Naive thymus-derived CD4-positive, alpha-beta T cell (primary cell): ENCODE measurements at regions not wholly inside any gene's neighbourhood (a gene's known extent, or its start where the extent isn't known, plus 50 kb on each side); places are given as distances from the start of the nearest gene placed in this dataset.

Experiments
- ATAC-seq: fragments of 150-1000 bp; cut with Tn5 transposase; 2 replicates; pipeline ENCODE4 v1.10.0; 2021; ENCODE audit warnings: mild to moderate bottlenecking, moderate library complexity
- CTCF ChIA-PET: fragments of 350-600 bp; sonication (Branson Sonifier 250); formaldehyde crosslinking; loops from one replicate; lab custom pipeline; 2021; ENCODE audit warnings: antibody characterized with exemption; lab: Charles Lee
- POLR2A ChIA-PET: fragments of 350-600 bp; sonication (Branson Sonifier 250); formaldehyde crosslinking; loops from one replicate; lab custom pipeline; 2021; ENCODE audit warnings: antibody characterized with exemption, inconsistent platforms; lab: Charles Lee
- DNase-seq, 9 donors: peaks; one replicate each; pipeline versions ENCODE4 v3.0.0 to v3.0.0-alpha.2; 2020 to 2022; ENCODE audit warnings: mixed read lengths in 1 of 9
- H3K27ac ChIP-seq: one replicate; pipeline ENCODE4 v1.7.0; 2013; ENCODE audit warnings: mild to moderate bottlenecking, low read depth, low read length, moderate library complexity
- H3K27me3 ChIP-seq, 2 donors: one replicate each; pipeline ENCODE4 v1.7.0; 2013; ENCODE audit warnings: low read length in 2 of 2, mild to moderate bottlenecking in 2 of 2, moderate library complexity in 2 of 2; ENCODE audit not compliant: control insufficient read depth in 2 of 2, insufficient read depth in 2 of 2
- H3K36me3 ChIP-seq, 3 experiments: 1 replicate in 2 of 3; 2 replicates in 1 of 3; pipeline ENCODE4 v1.7.0; 2013; ENCODE audit warnings: low read length in 3 of 3, mild to moderate bottlenecking in 3 of 3, moderate library complexity in 1 of 3; ENCODE audit not compliant: insufficient read depth in 3 of 3, control insufficient read depth in 2 of 3
- H3K4me1 ChIP-seq, 2 donors: one replicate each; pipeline ENCODE4 v1.7.0; 2013; ENCODE audit warnings: low read length in 2 of 2, mild to moderate bottlenecking in 2 of 2, moderate library complexity in 1 of 2; ENCODE audit not compliant: control insufficient read depth in 2 of 2, insufficient read depth in 2 of 2
- H3K4me3 ChIP-seq: 2 replicates; pipeline ENCODE4 v1.7.0; 2013; ENCODE audit warnings: mild to moderate bottlenecking, low read length
- H3K9me3 ChIP-seq, 3 experiments: 1 replicate in 2 of 3; 2 replicates in 1 of 3; pipeline ENCODE4 v1.7.0; 2013; ENCODE audit warnings: low read length in 3 of 3; ENCODE audit not compliant: control insufficient read depth in 2 of 3
- H3K27ac Mint-ChIP-seq, 9 donors: one replicate each; pipeline ENCODE4 v1.8.0; 2020 to 2022; ENCODE audit warnings: mixed read lengths in 9 of 9, mild to moderate bottlenecking in 8 of 9, moderate library complexity in 5 of 9, inconsistent platforms in 2 of 9
- H3K27me3 Mint-ChIP-seq, 5 donors: one replicate each; pipeline ENCODE4 v1.8.0; 2021 to 2022; ENCODE audit warnings: mixed read lengths in 5 of 5, mild to moderate bottlenecking in 1 of 5
- H3K36me3 Mint-ChIP-seq, 5 donors: one replicate each; pipeline ENCODE4 v1.8.0; 2020 to 2022; ENCODE audit warnings: mixed read lengths in 5 of 5, mild to moderate bottlenecking in 3 of 5, inconsistent platforms in 1 of 5
- H3K4me1 Mint-ChIP-seq, 7 donors: one replicate each; pipeline ENCODE4 v1.8.0; 2020 to 2022; ENCODE audit warnings: mixed read lengths in 7 of 7, mild to moderate bottlenecking in 3 of 7, inconsistent platforms in 1 of 7
- H3K4me3 Mint-ChIP-seq, 10 donors: one replicate each; pipeline ENCODE4 v1.8.0; 2020 to 2022; ENCODE audit warnings: mild to moderate bottlenecking in 10 of 10, mixed read lengths in 10 of 10, moderate library complexity in 6 of 10, inconsistent platforms in 2 of 10
- H3K9me3 Mint-ChIP-seq, 11 donors: one replicate each; pipeline ENCODE4 v1.8.0; 2020 to 2022; ENCODE audit warnings: mixed read lengths in 11 of 11, mild to moderate bottlenecking in 4 of 11, inconsistent platforms in 1 of 11, moderate library complexity in 1 of 11
- intact Hi-C, 2 donors: fragments of 100-400 bp; cut with micrococcal nuclease; formaldehyde crosslinking; loops; one replicate each; pipeline ENCODE4 v1.15.1; 2023

DNA sequence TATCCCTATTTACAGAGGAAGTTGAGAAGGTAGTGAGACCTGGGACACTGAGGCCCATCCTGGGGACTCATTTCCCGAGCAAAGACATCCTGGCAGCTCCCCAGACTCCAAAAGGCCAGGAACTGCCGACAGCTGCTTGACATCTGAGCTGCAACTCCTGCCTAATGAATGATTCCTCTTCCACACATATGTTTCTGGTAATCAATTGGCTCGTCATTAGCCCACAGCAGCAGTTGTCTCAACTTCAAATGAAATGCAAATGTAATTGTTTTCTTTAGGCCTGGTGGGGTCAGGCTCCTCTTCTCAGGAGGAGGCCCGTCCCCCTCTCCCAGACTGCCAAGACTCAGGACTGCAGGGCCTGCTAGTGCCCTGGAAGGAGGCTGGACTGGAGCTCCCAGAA, 61.8 kb upstream of the DISP3 start:
- DNase-seq (no peak), ATAC-seq (no peak)
- H3K27me3 ChIP-seq: no peaks in the 10 kb centered on the region
- CTCF ChIA-PET: interaction anchor here (0.6 kb wide), 1 partner anchor 261 kb away, joined by 4 read pairs; no protein-coding TSS in a partner anchor
- no peaks in the 10 kb centered on the region for H3K9me3 ChIP-seq
- no peak overlapping the region for H3K27ac ChIP-seq
- peaks cover 0 to 29% (median 0%) of the 10 kb centered on the region in 5 donors for H3K27me3 Mint-ChIP-seq
- H3K4me1 Mint-ChIP-seq: peaks cover 0 to 3% (median 0%) of the 10 kb centered on the region in 7 donors
- no peaks in the 10 kb centered on the region for H3K4me1 ChIP-seq
- intact Hi-C loops: no loop called here
- H3K9me3 Mint-ChIP-seq: peaks cover 0 to 1% (median 0%) of the 10 kb centered on the region in 11 donors
- no peak overlapping the region for H3K27ac Mint-ChIP-seq
- no peaks in the 10 kb centered on the region for H3K36me3 Mint-ChIP-seq
- no peaks in the 10 kb centered on the region for H3K36me3 ChIP-seq
- H3K4me3 ChIP-seq: no peak overlapping the region
- POLR2A ChIA-PET: no interaction called here
- no peak overlapping the region for H3K4me3 Mint-ChIP-seq

DNA sequence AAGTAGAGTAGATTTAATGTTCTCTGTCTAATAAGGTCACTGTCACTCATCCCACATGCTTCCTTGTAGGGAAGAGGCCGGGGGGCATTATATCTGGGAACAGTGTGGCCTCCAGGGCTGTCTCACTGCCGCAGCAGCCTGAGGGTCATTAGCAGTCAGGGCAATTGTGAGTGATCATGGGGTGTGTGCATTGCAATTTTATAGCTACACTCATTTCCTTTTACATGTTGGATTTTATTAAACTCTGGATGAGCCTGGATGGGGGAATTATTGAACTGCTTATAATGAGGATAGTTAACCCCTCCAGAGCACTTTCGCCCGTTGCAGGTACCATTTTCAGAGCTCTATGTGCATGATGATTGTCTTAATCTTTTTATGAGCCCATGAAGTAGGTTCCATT, 60.9 kb upstream of the DISP3 start:
- POLR2A ChIA-PET: no interaction called here
- Histone ChIP-seq H3K4me3 (no peak overlapping the region), H3K4me1 (no peaks in the 10 kb centered on the region), H3K36me3 (no peaks in the 10 kb centered on the region), H3K27ac (no peak overlapping the region), H3K27me3 (no peaks in the 10 kb centered on the region), H3K9me3 (no peaks in the 10 kb centered on the region)
- CTCF ChIA-PET: interaction anchor here (0.7 kb wide), 1 partner anchor 67 kb away, joined by 3 read pairs; no protein-coding TSS in a partner anchor
- Mint-ChIP-seq H3K36me3 (no peaks in the 10 kb centered on the region), H3K27ac (no peak overlapping the region), H3K9me3 (peaks cover 0 to 1% (median 0%) of the 10 kb centered on the region in 11 donors), H3K4me1 (peaks cover 0 to 3% (median 0%) of the 10 kb centered on the region in 7 donors), H3K27me3 (peaks cover 0 to 29% (median 0%) of the 10 kb centered on the region in 5 donors), H3K4me3 (no peak overlapping the region)
- intact Hi-C loops: no loop called here
- no peak for DNase-seq
- ATAC-seq: no peak

- Mint-ChIP-seq H3K4me3 (no peak overlapping the region), H3K4me1 (peaks cover 0 to 3% (median 0%) of the 10 kb centered on the region in 7 donors), H3K27me3 (peaks cover 0 to 23% (median 0%) of the 10 kb centered on the region in 5 donors), H3K27ac (no peak overlapping the region), H3K36me3 (no peaks in the 10 kb centered on the region), H3K9me3 (peaks cover 0 to 1% (median 0%) of the 10 kb centered on the region in 11 donors)
- ChIA-PET POLR2A (no interaction called here), CTCF (no interaction called here)
- Histone ChIP-seq H3K27ac (no peak overlapping the region), H3K27me3 (no peaks in the 10 kb centered on the region), H3K9me3 (no peaks in the 10 kb centered on the region), H3K4me3 (no peak overlapping the region), H3K4me1 (no peaks in the 10 kb centered on the region), H3K36me3 (no peaks in the 10 kb centered on the region)
- intact Hi-C loops: no loop called here
- DNase-seq (no peak), ATAC-seq (no peak)
These were observed 57.5 kb upstream of the DISP3 start for GRCh38 chr1:11421443-11421842.

DNA sequence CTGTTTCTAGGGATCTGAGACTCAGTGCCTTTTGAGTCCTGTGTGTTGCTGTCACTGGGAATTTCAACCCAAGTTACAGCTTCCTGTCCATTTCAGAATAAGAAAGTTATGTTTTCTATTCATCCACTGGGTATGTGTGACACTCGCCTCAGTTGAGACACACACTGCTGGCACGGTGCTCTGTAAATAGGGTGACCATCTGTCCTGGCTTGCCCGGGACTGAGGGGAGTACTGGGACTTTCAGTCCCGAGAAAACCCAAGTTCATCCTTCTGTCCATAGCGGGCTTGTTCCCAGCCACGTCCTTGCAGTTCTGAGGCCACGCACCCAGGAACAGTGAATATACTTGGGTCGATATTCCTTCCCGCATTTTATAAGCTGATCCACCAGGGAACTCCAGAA, 56.3 kb upstream of the DISP3 start:
- Mint-ChIP-seq H3K4me3 (no peak overlapping the region), H3K27ac (no peak overlapping the region), H3K9me3 (peaks cover 0 to 1% (median 0%) of the 10 kb centered on the region in 11 donors), H3K27me3 (peaks cover 0 to 18% (median 0%) of the 10 kb centered on the region in 5 donors), H3K4me1 (peaks cover 0 to 5% (median 0%) of the 10 kb centered on the region in 7 donors), H3K36me3 (no peaks in the 10 kb centered on the region)
- no peak overlapping the region for H3K4me3 ChIP-seq
- no peak overlapping the region for H3K27ac ChIP-seq
- POLR2A ChIA-PET: no interaction called here
- no peaks in the 10 kb centered on the region for H3K36me3 ChIP-seq
- DNase-seq (no peak), ATAC-seq (no peak)
- no peaks in the 10 kb centered on the region for H3K27me3 ChIP-seq
- intact Hi-C loops: no loop called here
- peaks cover 0 to 5% of the 10 kb centered on the region in 2 donors for H3K4me1 ChIP-seq
- H3K9me3 ChIP-seq: no peaks in the 10 kb centered on the region
- CTCF ChIA-PET: interaction anchor here (0.6 kb wide), 1 partner anchor 15 kb away, joined by 4 read pairs; no protein-coding TSS in a partner anchor

- no peaks in the 10 kb centered on the region for H3K27me3 ChIP-seq
- H3K4me3 ChIP-seq: no peak overlapping the region
- no peaks in the 10 kb centered on the region for H3K27me3 Mint-ChIP-seq
- ATAC-seq (no peak), DNase-seq (no peak)
- H3K4me3 Mint-ChIP-seq: no peak overlapping the region
- H3K4me1 ChIP-seq: peaks cover 0 to 6% of the 10 kb centered on the region in 2 donors
- peaks cover 0 to 8% (median 3%) of the 10 kb centered on the region in 7 donors for H3K4me1 Mint-ChIP-seq
- no peak overlapping the region for H3K27ac Mint-ChIP-seq
- no peaks in the 10 kb centered on the region for H3K36me3 Mint-ChIP-seq
- no peaks in the 10 kb centered on the region for H3K36me3 ChIP-seq
- intact Hi-C loops: no loop called here
- CTCF ChIA-PET: no interaction called here
- no peak overlapping the region for H3K27ac ChIP-seq
- H3K9me3 Mint-ChIP-seq: no peaks in the 10 kb centered on the region
- POLR2A ChIA-PET: no interaction called here
- H3K9me3 ChIP-seq: no peaks in the 10 kb centered on the region
These were observed 52.3 kb upstream of the DISP3 start for GRCh38 chr1:11426617-11427016.

- Mint-ChIP-seq H3K27ac (peak overlapping the region in 2 of 9 donors; percentile 53 to 68), H3K4me1 (peaks cover 0 to 9% (median 3%) of the 10 kb centered on the region in 7 donors), H3K36me3 (no peaks in the 10 kb centered on the region), H3K9me3 (no peaks in the 10 kb centered on the region), H3K27me3 (peaks cover 0 to 6% (median 0%) of the 10 kb centered on the region in 5 donors), H3K4me3 (no peak overlapping the region)
- Histone ChIP-seq H3K4me1 (peaks cover 0 to 6% of the 10 kb centered on the region in 2 donors), H3K9me3 (no peaks in the 10 kb centered on the region), H3K36me3 (no peaks in the 10 kb centered on the region), H3K27me3 (no peaks in the 10 kb centered on the region), H3K27ac (no peak overlapping the region), H3K4me3 (no peak overlapping the region)
- no peak for DNase-seq
- CTCF ChIA-PET: no interaction called here
- ATAC-seq: no peak
- POLR2A ChIA-PET: no interaction called here
- intact Hi-C loops: no loop called here
These were observed 50.2 kb upstream of the DISP3 start for GRCh38 chr1:11428789-11429188.
